ENCODE measurements at regions not wholly inside any gene's neighbourhood (a gene's known extent, or its start where the extent isn't known, plus 50 kb on each side); places are given as distances from the start of the nearest gene placed in this dataset.

GRCh38 chr4:106481801-106482200 lies 113.2 kb upstream of the GIMD1 start:
- H3K4me1 ChIP-seq (ENCODE audit: control insufficient read depth, low read depth, low read length): peaks cover 2% of the 10 kb centered on the region
- H3K79me1 ChIP-seq (ENCODE audit: low read length): no peaks in the 10 kb centered on the region
- H3K56ac ChIP-seq (ENCODE audit: low read length): no peak overlapping the region
- H2AK5ac ChIP-seq (ENCODE audit: low read length): no peak overlapping the region
- no peak overlapping the region for H2BK15ac ChIP-seq (replicated peaks; ENCODE audit: low read depth)
- no peak overlapping the region for H3K23ac ChIP-seq (ENCODE audit: low read length)
- H3K36me3 ChIP-seq (ENCODE audit: control insufficient read depth, insufficient read depth, low read length): no peaks in the 10 kb centered on the region
- no peaks in the 10 kb centered on the region for H3K79me2 ChIP-seq (ENCODE audit: control insufficient read depth, insufficient read depth, low read length)
- no peak overlapping the region for H3K4me2 ChIP-seq (ENCODE audit: low read length)
- no peak overlapping the region for H3K27ac ChIP-seq (ENCODE audit: low read depth, low read length)
- WGBS (ENCODE audit: extremely low coverage, insufficient coverage, low lambda C conversion rate): no CpG with 5 or more reads among the region's 3 CpGs
- H3K9ac ChIP-seq (ENCODE audit: low read length): no peak overlapping the region
- H4K5ac ChIP-seq (ENCODE audit: low read length): no peak overlapping the region
- no peak overlapping the region for H3K18ac ChIP-seq (ENCODE audit: low read length)
- H3K4me3 ChIP-seq (ENCODE audit: low read length): no peak overlapping the region
- DNase-seq: no peak
- no peak overlapping the region for H2BK5ac ChIP-seq (ENCODE audit: low read length)
- H4K8ac ChIP-seq (ENCODE audit: low read depth, low read length): no peak overlapping the region
- H3K27me3 ChIP-seq (ENCODE audit: insufficient read depth, low read length, poor library complexity): no peaks in the 10 kb centered on the region
- H2BK120ac ChIP-seq (ENCODE audit: low read depth, low read length): no peak overlapping the region
- no peak overlapping the region for H3K4ac ChIP-seq (ENCODE audit: low read depth, low read length)

GRCh38 chr4:106478152-106478551 lies 109.6 kb upstream of the GIMD1 start:
- Histone ChIP-seq H4K8ac (ENCODE audit: low read depth, low read length) (no peak overlapping the region), H2BK120ac (ENCODE audit: low read depth, low read length) (no peak overlapping the region), H2AK5ac (ENCODE audit: low read length) (no peak overlapping the region), H3K56ac (ENCODE audit: low read length) (no peak overlapping the region), H2BK15ac (replicated peaks; ENCODE audit: low read depth) (no peak overlapping the region), H3K9ac (ENCODE audit: low read length) (no peak overlapping the region), H3K36me3 (ENCODE audit: control insufficient read depth, insufficient read depth, low read length) (no peaks in the 10 kb centered on the region), H3K4me3 (ENCODE audit: low read length) (no peak overlapping the region), H3K79me2 (ENCODE audit: control insufficient read depth, insufficient read depth, low read length) (no peaks in the 10 kb centered on the region), H4K5ac (ENCODE audit: low read length) (no peak overlapping the region), H3K27ac (ENCODE audit: low read depth, low read length) (no peak overlapping the region), H3K79me1 (ENCODE audit: low read length) (no peaks in the 10 kb centered on the region), H3K4me1 (ENCODE audit: control insufficient read depth, low read depth, low read length) (no peaks in the 10 kb centered on the region), H2BK5ac (ENCODE audit: low read length) (no peak overlapping the region), H3K27me3 (ENCODE audit: insufficient read depth, low read length, poor library complexity) (no peaks in the 10 kb centered on the region), H3K18ac (ENCODE audit: low read length) (no peak overlapping the region), H3K23ac (ENCODE audit: low read length) (no peak overlapping the region), H3K4me2 (ENCODE audit: low read length) (no peak overlapping the region), H3K4ac (ENCODE audit: low read depth, low read length) (no peak overlapping the region)
- no peak for DNase-seq
- WGBS (ENCODE audit: extremely low coverage, insufficient coverage, low lambda C conversion rate): no CpG with 5 or more reads among the region's 5 CpGs

GRCh38 chr4:106476741-106477140 lies 108.2 kb upstream of the GIMD1 start:
- Histone ChIP-seq H2BK15ac (replicated peaks; ENCODE audit: low read depth) (no peak overlapping the region), H3K9ac (ENCODE audit: low read length) (no peak overlapping the region), H3K27me3 (ENCODE audit: insufficient read depth, low read length, poor library complexity) (no peaks in the 10 kb centered on the region), H3K56ac (ENCODE audit: low read length) (no peak overlapping the region), H3K79me1 (ENCODE audit: low read length) (no peaks in the 10 kb centered on the region), H4K5ac (ENCODE audit: low read length) (no peak overlapping the region), H2BK5ac (ENCODE audit: low read length) (no peak overlapping the region), H3K79me2 (ENCODE audit: control insufficient read depth, insufficient read depth, low read length) (no peaks in the 10 kb centered on the region), H2AK5ac (ENCODE audit: low read length) (no peak overlapping the region), H3K4me1 (ENCODE audit: control insufficient read depth, low read depth, low read length) (no peaks in the 10 kb centered on the region), H3K4me3 (ENCODE audit: low read length) (no peak overlapping the region), H4K8ac (ENCODE audit: low read depth, low read length) (no peak overlapping the region), H3K23ac (ENCODE audit: low read length) (no peak overlapping the region), H3K4ac (ENCODE audit: low read depth, low read length) (no peak overlapping the region), H3K27ac (ENCODE audit: low read depth, low read length) (no peak overlapping the region), H3K4me2 (ENCODE audit: low read length) (no peak overlapping the region), H3K36me3 (ENCODE audit: control insufficient read depth, insufficient read depth, low read length) (no peaks in the 10 kb centered on the region), H3K18ac (ENCODE audit: low read length) (no peak overlapping the region), H2BK120ac (ENCODE audit: low read depth, low read length) (no peak overlapping the region)
- no peak for DNase-seq
- no CpG with 5 or more reads among the region's 1 CpG for WGBS (ENCODE audit: extremely low coverage, insufficient coverage, low lambda C conversion rate)

GRCh38 chr4:106473515-106473914 lies 104.9 kb upstream of the GIMD1 start:
- H2BK120ac ChIP-seq (ENCODE audit: low read depth, low read length): no peak overlapping the region
- H3K36me3 ChIP-seq (ENCODE audit: control insufficient read depth, insufficient read depth, low read length): no peaks in the 10 kb centered on the region
- H4K8ac ChIP-seq (ENCODE audit: low read depth, low read length): no peak overlapping the region
- no peak overlapping the region for H3K4me2 ChIP-seq (ENCODE audit: low read length)
- H3K18ac ChIP-seq (ENCODE audit: low read length): no peak overlapping the region
- no peak overlapping the region for H4K5ac ChIP-seq (ENCODE audit: low read length)
- no peak overlapping the region for H3K27ac ChIP-seq (ENCODE audit: low read depth, low read length)
- no peak overlapping the region for H2AK5ac ChIP-seq (ENCODE audit: low read length)
- no peak for DNase-seq
- H3K9ac ChIP-seq (ENCODE audit: low read length): no peak overlapping the region
- no peak overlapping the region for H3K4ac ChIP-seq (ENCODE audit: low read depth, low read length)
- no peaks in the 10 kb centered on the region for H3K79me2 ChIP-seq (ENCODE audit: control insufficient read depth, insufficient read depth, low read length)
- H3K56ac ChIP-seq (ENCODE audit: low read length): no peak overlapping the region
- no CpG with 5 or more reads among the region's 1 CpG for WGBS (ENCODE audit: extremely low coverage, insufficient coverage, low lambda C conversion rate)
- no peaks in the 10 kb centered on the region for H3K79me1 ChIP-seq (ENCODE audit: low read length)
- H2BK15ac ChIP-seq (replicated peaks; ENCODE audit: low read depth): no peak overlapping the region
- no peaks in the 10 kb centered on the region for H3K4me1 ChIP-seq (ENCODE audit: control insufficient read depth, low read depth, low read length)
- no peak overlapping the region for H2BK5ac ChIP-seq (ENCODE audit: low read length)
- no peak overlapping the region for H3K23ac ChIP-seq (ENCODE audit: low read length)
- H3K4me3 ChIP-seq (ENCODE audit: low read length): no peak overlapping the region
- H3K27me3 ChIP-seq (ENCODE audit: insufficient read depth, low read length, poor library complexity): no peaks in the 10 kb centered on the region

GRCh38 chr4:106471151-106471550 lies 102.6 kb upstream of the GIMD1 start:
- H3K9ac ChIP-seq (ENCODE audit: low read length): no peak overlapping the region
- WGBS (ENCODE audit: extremely low coverage, insufficient coverage, low lambda C conversion rate): no CpG with 5 or more reads among the region's 7 CpGs
- H3K27me3 ChIP-seq (ENCODE audit: insufficient read depth, low read length, poor library complexity): no peaks in the 10 kb centered on the region
- H3K79me1 ChIP-seq (ENCODE audit: low read length): no peaks in the 10 kb centered on the region
- H3K4me3 ChIP-seq (ENCODE audit: low read length): no peak overlapping the region
- H3K18ac ChIP-seq (ENCODE audit: low read length): no peak overlapping the region
- H3K23ac ChIP-seq (ENCODE audit: low read length): no peak overlapping the region
- H4K5ac ChIP-seq (ENCODE audit: low read length): no peak overlapping the region
- H3K4ac ChIP-seq (ENCODE audit: low read depth, low read length): no peak overlapping the region
- H3K79me2 ChIP-seq (ENCODE audit: control insufficient read depth, insufficient read depth, low read length): no peaks in the 10 kb centered on the region
- no peak overlapping the region for H2BK5ac ChIP-seq (ENCODE audit: low read length)
- no peaks in the 10 kb centered on the region for H3K4me1 ChIP-seq (ENCODE audit: control insufficient read depth, low read depth, low read length)
- no peak overlapping the region for H4K8ac ChIP-seq (ENCODE audit: low read depth, low read length)
- no peak overlapping the region for H3K27ac ChIP-seq (ENCODE audit: low read depth, low read length)
- H2BK15ac ChIP-seq (replicated peaks; ENCODE audit: low read depth): no peak overlapping the region
- no peak overlapping the region for H3K56ac ChIP-seq (ENCODE audit: low read length)
- H2AK5ac ChIP-seq (ENCODE audit: low read length): no peak overlapping the region
- no peak overlapping the region for H2BK120ac ChIP-seq (ENCODE audit: low read depth, low read length)
- no peak overlapping the region for H3K4me2 ChIP-seq (ENCODE audit: low read length)
- DNase-seq: no peak
- H3K36me3 ChIP-seq (ENCODE audit: control insufficient read depth, insufficient read depth, low read length): no peaks in the 10 kb centered on the region

- H3K27ac ChIP-seq (ENCODE audit: low read depth, low read length): no peak overlapping the region
Measured at GRCh38 chr4:106463622-106464021, 95.0 kb upstream of the GIMD1 start.

More at GRCh38 chr4:106463622-106464021, 95.0 kb upstream of the GIMD1 start:
- Histone ChIP-seq H3K79me1 (ENCODE audit: low read length) (no peaks in the 10 kb centered on the region), H2BK120ac (ENCODE audit: low read depth, low read length) (no peak overlapping the region), H3K79me2 (ENCODE audit: control insufficient read depth, insufficient read depth, low read length) (no peaks in the 10 kb centered on the region), H3K9ac (ENCODE audit: low read length) (no peak overlapping the region), H3K36me3 (ENCODE audit: control insufficient read depth, insufficient read depth, low read length) (no peaks in the 10 kb centered on the region), H3K18ac (ENCODE audit: low read length) (no peak overlapping the region), H2AK5ac (ENCODE audit: low read length) (no peak overlapping the region), H3K4ac (ENCODE audit: low read depth, low read length) (no peak overlapping the region), H3K27me3 (ENCODE audit: insufficient read depth, low read length, poor library complexity) (no peaks in the 10 kb centered on the region), H3K4me1 (ENCODE audit: control insufficient read depth, low read depth, low read length) (no peaks in the 10 kb centered on the region), H3K4me3 (ENCODE audit: low read length) (no peak overlapping the region), H4K5ac (ENCODE audit: low read length) (no peak overlapping the region), H3K56ac (ENCODE audit: low read length) (no peak overlapping the region), H4K8ac (ENCODE audit: low read depth, low read length) (no peak overlapping the region), H2BK15ac (replicated peaks; ENCODE audit: low read depth) (no peak overlapping the region), H2BK5ac (ENCODE audit: low read length) (no peak overlapping the region), H3K4me2 (ENCODE audit: low read length) (no peak overlapping the region), H3K23ac (ENCODE audit: low read length) (no peak overlapping the region)
- no CpG with 5 or more reads among the region's 2 CpGs for WGBS (ENCODE audit: extremely low coverage, insufficient coverage, low lambda C conversion rate)
- no peak for DNase-seq

Data from mesendoderm (in vitro differentiated cells).